Testis (tissue), 2 donors: ENCODE measurements at regions not wholly inside any gene's neighbourhood (a gene's known extent, or its start where the extent isn't known, plus 50 kb on each side); places are given as distances from the start of the nearest gene placed in this dataset.

ENCODE experiments used
- POLR2A ChIP-seq: fragments of 450-650 bp; IDR thresholded peaks from one replicate; pipeline ENCODE4 v1.6.1; 2017; ENCODE audit warnings: antibody characterized with exemption, mild to moderate bottlenecking, moderate library complexity
- TF ChIP-seq, protein P1 (sequence below), 3 experiments: fragments of 450-650 bp in 2 of 3; fragments of 200-600 bp in 1 of 3; sonication (generic) in 1 of 3; IDR thresholded peaks; one replicate each; pipeline ENCODE4 v1.5.1; 2016 to 2019; ENCODE audit warnings: antibody characterized with exemption in 3 of 3, mild to moderate bottlenecking in 2 of 3, moderate library complexity in 1 of 3

DNA sequence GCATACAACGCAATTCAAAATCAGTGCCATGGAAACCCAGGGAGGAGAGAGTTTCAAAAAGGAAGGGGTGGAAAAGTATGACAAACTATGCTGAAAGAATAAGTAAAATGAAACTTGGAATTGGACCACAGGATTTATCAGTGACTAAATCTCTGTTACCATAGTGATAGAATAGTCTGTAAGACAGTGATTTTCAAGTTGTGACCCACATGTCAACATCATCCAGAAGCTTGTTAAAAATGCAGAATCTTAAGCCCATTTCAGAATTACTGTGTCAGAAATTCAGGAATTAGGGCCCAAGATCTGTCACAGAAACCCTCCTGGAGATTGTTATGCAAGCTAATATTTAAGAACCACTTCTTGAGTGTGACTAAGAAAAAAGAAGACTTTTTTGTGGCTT is 417.7 kb upstream of the JAG1 start:
- TF ChIP-seq, protein P1, sequence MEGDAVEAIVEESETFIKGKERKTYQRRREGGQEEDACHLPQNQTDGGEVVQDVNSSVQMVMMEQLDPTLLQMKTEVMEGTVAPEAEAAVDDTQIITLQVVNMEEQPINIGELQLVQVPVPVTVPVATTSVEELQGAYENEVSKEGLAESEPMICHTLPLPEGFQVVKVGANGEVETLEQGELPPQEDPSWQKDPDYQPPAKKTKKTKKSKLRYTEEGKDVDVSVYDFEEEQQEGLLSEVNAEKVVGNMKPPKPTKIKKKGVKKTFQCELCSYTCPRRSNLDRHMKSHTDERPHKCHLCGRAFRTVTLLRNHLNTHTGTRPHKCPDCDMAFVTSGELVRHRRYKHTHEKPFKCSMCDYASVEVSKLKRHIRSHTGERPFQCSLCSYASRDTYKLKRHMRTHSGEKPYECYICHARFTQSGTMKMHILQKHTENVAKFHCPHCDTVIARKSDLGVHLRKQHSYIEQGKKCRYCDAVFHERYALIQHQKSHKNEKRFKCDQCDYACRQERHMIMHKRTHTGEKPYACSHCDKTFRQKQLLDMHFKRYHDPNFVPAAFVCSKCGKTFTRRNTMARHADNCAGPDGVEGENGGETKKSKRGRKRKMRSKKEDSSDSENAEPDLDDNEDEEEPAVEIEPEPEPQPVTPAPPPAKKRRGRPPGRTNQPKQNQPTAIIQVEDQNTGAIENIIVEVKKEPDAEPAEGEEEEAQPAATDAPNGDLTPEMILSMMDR (IDR thresholded peaks at IDR 0.05), result no peak
- TF ChIP-seq POLR2A, result no peak
